Panc1 (cell line): ENCODE measurements at regions not wholly inside any gene's neighbourhood (a gene's known extent, or its start where the extent isn't known, plus 50 kb on each side); places are given as distances from the start of the nearest gene placed in this dataset.

Experiments used
- ATAC-seq: fragments of 200-7000 bp; cut with Tn5 transposase; 2 replicates; pipeline ENCODE4 v1.9.1; 2020; ENCODE audit warnings: mild to moderate bottlenecking, moderate library complexity
- BruUV-seq: library from RNA; stranded (reverse); fragments of 400-500 nt; replicated peaks from 2 replicates; lab custom pipeline; 2021; lab: Mats Ljungman, UMichigan
- CTCF ChIA-PET: fragments of 300-600 bp; sonication (Branson Sonifier 250); formaldehyde crosslinking; loops from one replicate; lab custom pipeline; 2022; ENCODE audit warnings: antibody characterized with exemption; lab: Charles Lee
- POLR2A ChIA-PET: fragments of 300-600 bp; sonication (Branson Sonifier 250); formaldehyde crosslinking; loops from one replicate; lab custom pipeline; 2022; ENCODE audit warnings: antibody characterized with exemption; lab: Charles Lee
- DNase-seq: peaks from one replicate; pipeline ENCODE4 v3.0.0-alpha.2; 2010; ENCODE audit warnings: low read depth, low spot score
- H3K27ac ChIP-seq: 2 replicates; pipeline ENCODE4 v1.5.1; 2011; ENCODE audit warnings: mild to moderate bottlenecking, low read length, inconsistent platforms
- H3K27me3 ChIP-seq: fragments of 200-500 bp; sonication (Bioruptor generic); 2 replicates; pipeline ENCODE4 v1.6.0; 2014; ENCODE audit warnings: low read length, inconsistent platforms; ENCODE audit not compliant: control insufficient read depth, insufficient read depth
- H3K36me3 ChIP-seq: fragments of 200-500 bp; sonication (Bioruptor generic); 2 replicates; pipeline ENCODE4 v1.5.1; 2014; ENCODE audit warnings: inconsistent platforms, mild to moderate bottlenecking, low read length, moderate library complexity; ENCODE audit not compliant: control insufficient read depth, insufficient read depth
- H3K4me1 ChIP-seq: 2 replicates; pipeline ENCODE4 v1.5.1; 2011; ENCODE audit warnings: inconsistent platforms, mild to moderate bottlenecking, low read length, moderate library complexity; ENCODE audit not compliant: control insufficient read depth, insufficient read depth
- H3K4me3 ChIP-seq, 2 experiments: 2 replicates each; pipeline ENCODE4 v1.5.1; 2011 to 2012; ENCODE audit warnings: low read depth in 2 of 2, low read length in 2 of 2, mild to moderate bottlenecking in 2 of 2, inconsistent platforms in 1 of 2, moderate library complexity in 1 of 2
- H3K9me3 ChIP-seq: fragments of 200-500 bp; sonication (Bioruptor generic); 2 replicates; pipeline ENCODE4 v1.5.1; 2014; ENCODE audit warnings: low read depth, mild to moderate bottlenecking, inconsistent platforms, low read length, moderate library complexity; ENCODE audit not compliant: control insufficient read depth, insufficient read depth
- CTCF ChIP-seq: fragments of 450-650 bp; IDR thresholded peaks from 2 replicates; pipeline ENCODE4 v1.5.1; 2017; ENCODE audit warnings: mild to moderate bottlenecking
- POLR2AphosphoS5 ChIP-seq: IDR thresholded peaks from 2 replicates; pipeline ENCODE4 v1.6.1; 2012; ENCODE audit warnings: mild to moderate bottlenecking, low read depth, low read length, moderate library complexity
- REST ChIP-seq, 2 experiments: IDR thresholded peaks; 2 replicates each; pipeline ENCODE4 v1.6.1; 2011 to 2012; ENCODE audit warnings: low read depth in 2 of 2, control low read depth in 1 of 2, low read length in 1 of 2, mild to moderate bottlenecking in 1 of 2, moderate library complexity in 1 of 2; ENCODE audit not compliant: insufficient read depth in 1 of 2
- SIN3A ChIP-seq: IDR thresholded peaks from 2 replicates; pipeline ENCODE4 v1.6.1; 2012; ENCODE audit warnings: low read depth, mild to moderate bottlenecking, low read length, moderate library complexity, borderline replicate concordance; ENCODE audit not compliant: insufficient read depth
- TCF7L2 ChIP-seq: IDR thresholded peaks from 2 replicates; pipeline ENCODE4 v1.6.1; 2011; ENCODE audit warnings: mild to moderate bottlenecking, low read depth, low read length, inconsistent platforms
- in situ Hi-C: cut with HindIII; loops from 2 replicates; pipeline ENCODE4 v1.10.0; 2016; ENCODE audit warnings: low sequenced_read_pairs, low pct_unique_long_range_greater_than_20kb
- intact Hi-C: fragments of 100-400 bp; cut with micrococcal nuclease; formaldehyde crosslinking; loops from one replicate; pipeline ENCODE4 v1.10.0; 2022; ENCODE audit not compliant: unreplicated experiment

- in situ Hi-C loops, result no loop called here
- no peak overlapping the region for H3K4me3 ChIP-seq
- H3K36me3 ChIP-seq, result no peaks in the 10 kb centered on the region
- no peak for ATAC-seq
- CTCF ChIA-PET, result no interaction called here
- no peaks in the 10 kb centered on the region for H3K27me3 ChIP-seq
- H3K27ac ChIP-seq, result no peak overlapping the region
- DNase-seq, result no peak
- TF ChIP-seq TCF7L2 (no peak), SIN3A (no peak), REST (IDR thresholded peaks at IDR 0.05; ENCODE audit: insufficient read depth in 1 of 2, low read depth in 2 of 2, low read length in 1 of 2) (no peak), POLR2AphosphoS5 (no peak), CTCF (no peak)
- intact Hi-C loops, result loop anchor here (10.0 kb wide), 1 partner anchor 1841 kb away; no protein-coding TSS in a partner anchor
- POLR2A ChIA-PET, result no interaction called here
- no peaks in the 10 kb centered on the region for H3K9me3 ChIP-seq
- no TSS peak for BruUV-seq
- H3K4me1 ChIP-seq, result no peaks in the 10 kb centered on the region
Measured at GRCh38 chr2:67663776-67664175, 266.6 kb downstream of the ETAA1 start.

- TF ChIP-seq CTCF, result no peak
- no peaks in the 10 kb centered on the region for H3K4me1 ChIP-seq
- in situ Hi-C loops, result no loop called here
- no TSS peak for BruUV-seq
- H3K4me3 ChIP-seq, result no peak overlapping the region
- no peaks in the 10 kb centered on the region for H3K27me3 ChIP-seq
- no peak for DNase-seq
- ATAC-seq, result no peak
- no peak overlapping the region for H3K27ac ChIP-seq
- no peaks in the 10 kb centered on the region for H3K9me3 ChIP-seq
- CTCF ChIA-PET, result no interaction called here
- intact Hi-C loops, result loop anchor here (10.0 kb wide), 1 partner anchor 1838 kb away; no protein-coding TSS in a partner anchor
- H3K36me3 ChIP-seq, result no peaks in the 10 kb centered on the region
- POLR2A ChIA-PET, result no interaction called here
Measured at GRCh38 chr2:67666386-67667053, 269.4 kb downstream of the ETAA1 start.
